ENCODE measurements at regions not wholly inside any gene's neighbourhood (a gene's known extent, or its start where the extent isn't known, plus 50 kb on each side); places are given as distances from the start of the nearest gene placed in this dataset.

DNA sequence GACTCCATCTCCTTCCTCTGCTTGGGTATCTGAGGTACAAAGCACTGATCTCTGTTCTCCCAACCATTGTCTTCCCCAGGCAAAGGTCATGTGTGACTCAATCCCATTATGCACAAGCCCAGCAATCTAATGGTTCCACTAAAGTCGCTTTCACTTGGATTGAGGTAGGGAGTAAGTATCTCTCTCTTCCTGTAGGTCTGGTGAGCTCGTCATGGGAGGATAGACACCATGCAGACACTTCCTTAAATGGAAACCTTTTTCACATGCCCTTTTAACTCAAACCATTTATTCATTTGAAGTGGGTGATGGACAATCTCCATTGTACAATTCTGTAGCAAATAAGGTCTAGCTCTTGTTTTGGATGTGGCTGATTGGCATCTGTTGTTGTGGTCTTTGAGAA, 245.2 kb upstream of the CLNK start:
- TF ChIP-seq EZH2phosphoT487 (IDR thresholded peaks at IDR 0.05; ENCODE audit: borderline replicate concordance, low read depth, low read length) (no peak), CTCF (conservative IDR thresholded peaks at IDR 0.05; ENCODE audit: low read length) (no peak)
